Brain microvascular endothelial cell (primary cell): ENCODE measurements at regions not wholly inside any gene's neighbourhood (a gene's known extent, or its start where the extent isn't known, plus 50 kb on each side); places are given as distances from the start of the nearest gene placed in this dataset.

Experiments
- DNase-seq: peaks from one replicate; pipeline ENCODE4 v3.0.0-alpha.2; 2020
- H3K27ac ChIP-seq: fragments of 250-450 bp; sonication (Bioruptor Pico); 2 replicates; pipeline ENCODE4 v1.5.1; 2020; ENCODE audit warnings: mild to moderate bottlenecking, moderate library complexity
- H3K27me3 ChIP-seq: fragments of 250-450 bp; sonication (Bioruptor Pico); replicated peaks from 2 replicates; pipeline ENCODE4 v1.5.1; 2020; ENCODE audit warnings: mild to moderate bottlenecking
- H3K36me3 ChIP-seq: fragments of 250-450 bp; sonication (Bioruptor Pico); replicated peaks from 2 replicates; pipeline ENCODE4 v1.5.1; 2020; ENCODE audit warnings: mild to moderate bottlenecking
- H3K4me3 ChIP-seq: 2 replicates; pipeline ENCODE4 v1.5.1; 2011; ENCODE audit warnings: low read depth, mild to moderate bottlenecking, control low read depth, low read length, moderate library complexity
- in situ Hi-C: cut with HindIII; loops from 2 replicates; pipeline ENCODE4 v1.10.0; 2017; ENCODE audit warnings: low sequenced_read_pairs, low pct_ligation_motif_present
- TF ChIP-seq, protein P1 (sequence below): IDR thresholded peaks from 2 replicates; pipeline ENCODE4 v1.5.1; 2011; ENCODE audit warnings: low read depth, mild to moderate bottlenecking, moderate library complexity, low read length, control low read depth, inconsistent platforms; ENCODE audit errors: missing control alignments

DNA sequence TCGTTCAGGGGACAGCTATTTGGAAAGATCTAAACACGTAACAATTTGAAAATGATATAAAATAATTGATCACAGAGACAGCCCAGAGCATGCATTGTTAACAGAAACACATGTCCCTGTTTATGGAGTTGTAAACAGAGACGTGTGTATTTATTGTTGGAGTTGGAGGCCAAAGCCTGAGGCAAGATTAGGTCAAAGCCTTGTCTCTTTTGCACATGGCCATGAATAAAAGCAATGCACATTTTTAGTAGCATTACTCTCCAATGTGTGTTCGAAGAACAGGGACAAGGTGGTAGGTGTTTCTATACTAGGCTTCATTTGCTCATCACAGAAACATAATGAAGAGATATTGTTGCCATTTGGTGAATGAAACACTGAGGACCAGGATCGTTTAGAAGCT lies 841.5 kb upstream of the FANCL start:
- H3K27ac ChIP-seq, result no peak overlapping the region
- no peaks in the 10 kb centered on the region for H3K27me3 ChIP-seq
- no peaks in the 10 kb centered on the region for H3K36me3 ChIP-seq
- DNase-seq, result no peak
- H3K4me3 ChIP-seq, result no peak overlapping the region
- in situ Hi-C loops, result no loop called here
- TF ChIP-seq, protein P1, sequence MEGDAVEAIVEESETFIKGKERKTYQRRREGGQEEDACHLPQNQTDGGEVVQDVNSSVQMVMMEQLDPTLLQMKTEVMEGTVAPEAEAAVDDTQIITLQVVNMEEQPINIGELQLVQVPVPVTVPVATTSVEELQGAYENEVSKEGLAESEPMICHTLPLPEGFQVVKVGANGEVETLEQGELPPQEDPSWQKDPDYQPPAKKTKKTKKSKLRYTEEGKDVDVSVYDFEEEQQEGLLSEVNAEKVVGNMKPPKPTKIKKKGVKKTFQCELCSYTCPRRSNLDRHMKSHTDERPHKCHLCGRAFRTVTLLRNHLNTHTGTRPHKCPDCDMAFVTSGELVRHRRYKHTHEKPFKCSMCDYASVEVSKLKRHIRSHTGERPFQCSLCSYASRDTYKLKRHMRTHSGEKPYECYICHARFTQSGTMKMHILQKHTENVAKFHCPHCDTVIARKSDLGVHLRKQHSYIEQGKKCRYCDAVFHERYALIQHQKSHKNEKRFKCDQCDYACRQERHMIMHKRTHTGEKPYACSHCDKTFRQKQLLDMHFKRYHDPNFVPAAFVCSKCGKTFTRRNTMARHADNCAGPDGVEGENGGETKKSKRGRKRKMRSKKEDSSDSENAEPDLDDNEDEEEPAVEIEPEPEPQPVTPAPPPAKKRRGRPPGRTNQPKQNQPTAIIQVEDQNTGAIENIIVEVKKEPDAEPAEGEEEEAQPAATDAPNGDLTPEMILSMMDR, result no peak

DNA sequence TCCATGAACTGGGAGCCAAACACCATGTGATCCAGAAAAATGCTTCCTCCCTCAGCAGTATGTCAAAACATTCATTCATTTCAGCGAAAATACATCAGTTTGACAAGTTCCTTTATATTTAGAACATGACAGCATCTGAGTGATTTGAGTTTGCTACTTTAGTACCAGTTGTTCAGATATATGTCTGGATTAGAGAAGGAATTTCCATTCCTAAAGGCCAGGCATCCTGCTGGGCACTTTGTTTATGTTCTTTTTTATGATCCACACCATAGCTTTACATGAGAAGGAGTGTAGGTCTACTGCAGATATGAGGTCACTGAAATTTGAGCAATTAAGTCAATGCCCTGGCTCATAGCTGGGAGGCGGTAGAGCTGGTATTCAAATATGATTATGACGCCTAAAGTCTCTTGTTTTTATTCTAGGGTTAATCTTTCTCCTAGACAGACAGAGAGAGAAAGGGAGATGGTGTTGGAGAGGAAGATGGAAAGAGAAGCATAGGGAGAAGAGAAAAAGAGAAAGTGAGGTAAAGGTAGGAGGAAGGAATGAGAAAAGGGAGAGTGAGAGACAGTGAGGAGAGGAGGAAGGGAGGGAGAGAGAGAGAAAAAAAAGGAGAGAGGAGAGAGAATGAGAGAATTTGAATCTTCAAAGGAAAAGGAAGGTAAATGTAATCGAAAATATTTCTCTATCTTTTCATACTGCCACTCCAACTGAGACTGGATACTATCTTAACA lies 839.5 kb upstream of the FANCL start:
- no peak overlapping the region for H3K4me3 ChIP-seq
- H3K27ac ChIP-seq, result no peak overlapping the region
- DNase-seq, result no peak
- H3K36me3 ChIP-seq, result no peaks in the 10 kb centered on the region
- in situ Hi-C loops, result no loop called here
- H3K27me3 ChIP-seq, result no peaks in the 10 kb centered on the region
- TF ChIP-seq, protein P1, result no peak

DNA sequence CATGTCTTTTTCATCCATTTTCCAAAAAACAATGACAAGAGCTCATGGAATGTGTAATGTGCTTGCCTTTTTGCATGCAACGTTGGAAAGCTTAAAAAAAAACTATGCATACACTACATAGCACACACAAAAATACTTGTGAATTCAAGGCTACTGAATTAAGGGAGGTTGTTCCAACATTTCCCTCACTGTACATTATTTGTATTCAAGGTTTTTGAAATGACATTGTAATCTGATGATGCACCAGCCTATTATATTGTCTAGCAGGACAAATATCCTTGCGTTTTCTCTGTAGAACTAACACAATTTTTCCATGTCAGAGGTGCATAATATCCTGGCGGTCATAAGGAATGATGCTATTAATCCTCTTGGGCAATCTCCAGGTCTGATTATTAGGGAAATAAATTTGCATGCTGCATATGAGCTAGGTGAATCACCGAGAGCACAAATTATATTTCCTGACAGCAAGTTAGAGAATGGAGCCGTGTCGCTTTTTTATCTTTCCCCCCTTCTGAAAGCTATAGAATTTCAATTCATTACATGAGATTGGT lies 836.9 kb upstream of the FANCL start:
- no peak overlapping the region for H3K4me3 ChIP-seq

DNA sequence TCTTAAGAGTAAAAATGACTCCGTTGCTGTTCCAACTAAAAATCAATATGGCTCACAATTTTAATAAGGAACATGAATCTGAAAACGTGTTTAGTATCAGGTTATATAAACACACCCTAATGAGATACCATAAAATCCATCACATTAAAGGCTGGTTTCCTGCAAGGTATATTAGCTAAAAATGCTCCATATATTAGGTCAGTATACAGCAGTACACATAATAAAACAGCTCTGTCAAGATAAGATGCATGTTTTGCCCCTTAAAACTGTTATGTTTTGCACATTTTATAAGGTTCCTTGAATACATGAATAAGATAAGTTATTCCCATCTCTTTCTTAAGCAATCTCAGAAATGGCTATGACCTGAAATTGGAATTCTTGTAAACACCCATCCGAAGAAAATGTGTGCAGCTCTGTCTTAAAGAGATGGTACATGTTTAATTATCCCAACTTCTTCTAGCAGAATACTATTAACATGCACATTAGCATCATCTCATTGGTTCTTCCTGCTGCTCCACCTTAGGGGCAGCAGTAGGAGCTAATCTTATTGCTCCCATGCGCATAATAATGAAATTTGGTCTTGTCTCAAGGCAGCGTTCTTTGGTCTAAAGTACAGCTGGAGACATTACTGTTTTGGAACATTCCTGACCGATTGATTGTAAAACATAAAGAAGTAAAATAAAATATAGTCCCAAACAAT lies 836.1 kb upstream of the FANCL start:
- no peak overlapping the region for H3K27ac ChIP-seq
- no peak overlapping the region for H3K4me3 ChIP-seq
- TF ChIP-seq, protein P1, result no peak
- no peaks in the 10 kb centered on the region for H3K36me3 ChIP-seq
- H3K27me3 ChIP-seq, result no peaks in the 10 kb centered on the region
- no peak for DNase-seq
- in situ Hi-C loops, result no loop called here

More for the DNA sequence above, 836.9 kb upstream of the FANCL start:
- no peak for DNase-seq
- in situ Hi-C loops, result no loop called here
- Histone ChIP-seq H3K27me3 (no peaks in the 10 kb centered on the region), H3K36me3 (no peaks in the 10 kb centered on the region), H3K27ac (no peak overlapping the region)
- TF ChIP-seq, protein P1, result no peak

DNA sequence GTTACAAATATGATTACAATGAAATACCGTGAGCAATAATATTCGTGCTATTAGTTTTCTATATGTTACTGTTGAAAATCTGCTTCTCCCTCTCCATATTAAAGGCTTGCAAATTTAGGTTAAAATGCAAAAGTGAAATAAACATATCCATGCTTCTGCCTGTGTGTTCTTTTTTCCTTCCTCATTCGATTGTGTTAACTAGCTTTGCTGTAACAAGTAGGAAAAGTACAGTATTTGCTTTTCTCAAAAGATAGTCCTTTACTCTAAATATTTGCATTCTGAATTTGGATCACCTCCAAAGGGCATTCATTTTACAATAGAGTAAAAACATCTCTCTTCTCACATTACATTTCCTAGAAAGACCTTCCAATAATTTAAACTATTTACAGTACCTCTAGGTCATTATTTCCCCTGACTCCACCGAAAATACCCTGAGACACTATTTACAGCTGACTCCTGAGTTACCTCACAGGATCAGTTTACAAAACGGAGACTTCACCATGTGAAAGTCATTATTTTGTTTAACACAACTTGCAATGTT lies 835.0 kb upstream of the FANCL start:
- in situ Hi-C loops, result no loop called here
- Histone ChIP-seq H3K27ac (no peak overlapping the region), H3K4me3 (no peak overlapping the region), H3K36me3 (no peaks in the 10 kb centered on the region), H3K27me3 (no peaks in the 10 kb centered on the region)
- no peak for DNase-seq
- TF ChIP-seq, protein P1, result no peak
